HFFc6 (cell line): ENCODE measurements at regions not wholly inside any gene's neighbourhood (a gene's known extent, or its start where the extent isn't known, plus 50 kb on each side); places are given as distances from the start of the nearest gene placed in this dataset.
A peak's percentile ranks its signal among the peaks of the same experiment; 100 is the strongest.

Experiments used
- DNase-seq: peaks from one replicate; pipeline ENCODE4 v3.0.0-alpha.2; 2018
- H3K27ac Mint-ChIP-seq: 2 replicates; pipeline ENCODE4 v1.8.0; 2020; ENCODE audit warnings: mild to moderate bottlenecking, mixed read lengths
- H3K27me3 Mint-ChIP-seq: 2 replicates; pipeline ENCODE4 v1.8.0; 2021; ENCODE audit warnings: mild to moderate bottlenecking, moderate library complexity, mixed read lengths; ENCODE audit not compliant: insufficient read depth
- H3K36me3 Mint-ChIP-seq: 2 replicates; pipeline ENCODE4 v1.8.0; 2021; ENCODE audit warnings: low read depth, mixed read lengths
- H3K4me1 Mint-ChIP-seq: 2 replicates; pipeline ENCODE4 v1.8.0; 2020; ENCODE audit warnings: low read depth, mixed read lengths
- H3K4me3 Mint-ChIP-seq: 2 replicates; pipeline ENCODE4 v1.8.0; 2020; ENCODE audit warnings: mild to moderate bottlenecking, moderate library complexity, mixed read lengths
- H3K9me3 Mint-ChIP-seq: 2 replicates; pipeline ENCODE4 v1.8.0; 2020; ENCODE audit warnings: mild to moderate bottlenecking, mixed read lengths
- CTCF ChIP-seq: fragments of 200-600 bp; sonication (generic); IDR thresholded peaks from 2 replicates; pipeline ENCODE4 v1.5.0; 2021; ENCODE audit warnings: antibody characterized with exemption, mild to moderate bottlenecking

GRCh38 chr5:136686192-136686872, 321.0 kb upstream of the TRPC7 start:
- Mint-ChIP-seq H3K27me3 (peaks cover 5% of the 10 kb centered on the region), H3K4me1 (peaks cover 15% of the 10 kb centered on the region; the same call in 1 of the 2 replicates), H3K27ac (no peak overlapping the region; the same call in 1 of the 2 replicates), H3K4me3 (no peak overlapping the region), H3K9me3 (peaks cover 15% of the 10 kb centered on the region), H3K36me3 (peaks cover 5% of the 10 kb centered on the region; the same call in 1 of the 2 replicates)
- DNase-seq: peak; percentile 81
- TF ChIP-seq CTCF: peak; percentile 79

- H3K9me3 Mint-ChIP-seq: no peaks in the 10 kb centered on the region
- no peaks in the 10 kb centered on the region for H3K36me3 Mint-ChIP-seq
- DNase-seq: no peak
- H3K4me3 Mint-ChIP-seq: no peak overlapping the region
- TF ChIP-seq CTCF: no peak
- peaks cover 15% of the 10 kb centered on the region; the same call in 1 of the 2 replicates for H3K4me1 Mint-ChIP-seq
- H3K27ac Mint-ChIP-seq: no peak overlapping the region
- H3K27me3 Mint-ChIP-seq: no peaks in the 10 kb centered on the region
Observed at GRCh38 chr5:136682986-136683385, 317.6 kb upstream of the TRPC7 start.

- Mint-ChIP-seq H3K9me3 (no peaks in the 10 kb centered on the region), H3K4me1 (peaks cover 19% of the 10 kb centered on the region; the same call in 1 of the 2 replicates), H3K4me3 (no peak overlapping the region), H3K36me3 (no peaks in the 10 kb centered on the region), H3K27ac (no peak overlapping the region), H3K27me3 (no peaks in the 10 kb centered on the region; the same call in 1 of the 2 replicates)
- no peak for TF ChIP-seq CTCF
- no peak for DNase-seq
Observed at GRCh38 chr5:136679233-136679632, 313.9 kb upstream of the TRPC7 start.

GRCh38 chr5:136677217-136677616, 311.9 kb upstream of the TRPC7 start:
- Mint-ChIP-seq H3K9me3 (no peaks in the 10 kb centered on the region), H3K4me1 (peaks cover 19% of the 10 kb centered on the region; the same call in 1 of the 2 replicates), H3K4me3 (no peak overlapping the region), H3K36me3 (no peaks in the 10 kb centered on the region), H3K27me3 (no peaks in the 10 kb centered on the region; the same call in 1 of the 2 replicates), H3K27ac (no peak overlapping the region)
- no peak for TF ChIP-seq CTCF
- peak; percentile 17 for DNase-seq

- Mint-ChIP-seq H3K9me3 (no peaks in the 10 kb centered on the region), H3K4me3 (no peak overlapping the region), H3K36me3 (no peaks in the 10 kb centered on the region), H3K27ac (no peak overlapping the region), H3K4me1 (peaks cover 19% of the 10 kb centered on the region; the same call in 1 of the 2 replicates), H3K27me3 (no peaks in the 10 kb centered on the region; the same call in 1 of the 2 replicates)
- no peak for DNase-seq
- no peak for TF ChIP-seq CTCF
Observed at GRCh38 chr5:136676685-136677084, 311.3 kb upstream of the TRPC7 start.
